ENCODE measurements at regions not wholly inside any gene's neighbourhood (a gene's known extent, or its start where the extent isn't known, plus 50 kb on each side); places are given as distances from the start of the nearest gene placed in this dataset.
"Not testable (repeated sequence)": the region's sequence is repeated elsewhere in the genome, so short reads cannot be mapped to it uniquely, and the experiment has no call there.

GRCh38 chr19:5290336-5291262 is 50.0 kb downstream of the PTPRS start:
- no peak for DNase-seq (ENCODE audit: low spot score)
- in situ Hi-C loops (cut with HindIII; ENCODE audit: low sequenced_read_pairs): no loop called here

DNA sequence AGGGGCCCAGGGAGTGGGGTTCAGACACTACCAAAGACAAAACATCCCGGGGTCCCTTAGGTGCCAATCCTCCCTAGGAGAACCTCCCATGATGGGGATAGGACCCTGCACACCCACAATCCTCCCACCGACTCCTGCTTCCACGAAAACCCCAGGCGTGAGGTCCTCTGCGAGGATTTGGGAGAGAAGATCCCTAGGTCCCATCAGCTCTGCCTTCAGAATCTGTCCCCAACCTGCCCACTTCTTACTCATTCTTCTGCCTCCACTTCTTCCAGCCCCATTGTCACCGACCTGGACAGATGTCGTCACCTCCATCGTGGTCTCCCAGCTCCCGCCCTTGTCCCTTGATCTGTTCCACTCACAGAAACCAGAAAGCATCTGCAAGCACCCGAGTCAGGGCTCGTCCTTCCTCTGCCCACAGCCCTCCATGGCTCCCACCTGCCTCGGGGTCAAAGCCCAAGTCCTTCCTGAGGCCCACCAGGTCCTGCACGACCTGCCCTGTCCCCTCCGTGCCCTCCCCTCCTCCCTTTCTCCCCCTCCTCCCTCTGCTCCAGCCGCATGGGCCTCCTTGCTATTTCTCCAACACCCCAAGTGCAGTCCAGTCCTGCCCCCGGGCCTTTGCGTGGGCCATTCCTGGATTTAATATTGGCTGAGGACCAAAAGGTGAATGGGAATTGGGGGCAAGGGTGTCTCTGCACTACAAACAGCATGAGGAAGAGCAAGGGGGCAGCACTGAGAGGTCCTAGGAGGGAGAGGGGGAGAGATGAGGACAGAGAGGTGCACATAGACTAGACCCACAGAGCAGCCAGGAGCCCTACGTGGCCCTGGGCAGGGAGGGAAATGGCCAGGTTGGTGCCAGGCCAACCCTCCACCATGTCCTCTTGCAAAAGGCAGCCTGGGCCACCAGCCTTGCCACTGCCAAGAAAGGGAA is 51.3 kb downstream of the PTPRS start:
- DNase-seq (ENCODE audit: low spot score): no peak

DNA sequence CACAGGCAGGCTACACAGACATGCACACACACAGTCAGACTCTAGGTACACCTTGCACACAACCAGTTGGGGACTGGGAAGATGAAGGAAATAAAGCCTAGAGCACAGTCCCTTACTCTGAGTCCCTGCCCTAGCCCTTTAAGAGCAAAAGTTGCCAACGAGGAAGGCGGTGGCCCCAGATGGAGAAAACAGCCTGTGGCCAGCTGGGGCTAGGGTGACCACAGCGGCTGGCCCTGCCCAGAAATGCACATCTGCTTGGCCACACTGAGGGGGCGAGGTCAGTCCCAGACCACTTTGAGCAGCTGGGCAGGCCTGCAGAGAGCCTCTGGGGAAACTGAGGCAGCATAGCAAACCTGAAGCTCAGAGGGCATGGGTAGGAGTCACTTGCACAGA is 52.3 kb downstream of the PTPRS start:
- DNase-seq (ENCODE audit: low spot score): no peak
- in situ Hi-C loops (cut with HindIII; ENCODE audit: low sequenced_read_pairs): no loop called here

More for the DNA sequence above, 51.3 kb downstream of the PTPRS start:
- in situ Hi-C loops (cut with HindIII; ENCODE audit: low sequenced_read_pairs): no loop called here

DNA sequence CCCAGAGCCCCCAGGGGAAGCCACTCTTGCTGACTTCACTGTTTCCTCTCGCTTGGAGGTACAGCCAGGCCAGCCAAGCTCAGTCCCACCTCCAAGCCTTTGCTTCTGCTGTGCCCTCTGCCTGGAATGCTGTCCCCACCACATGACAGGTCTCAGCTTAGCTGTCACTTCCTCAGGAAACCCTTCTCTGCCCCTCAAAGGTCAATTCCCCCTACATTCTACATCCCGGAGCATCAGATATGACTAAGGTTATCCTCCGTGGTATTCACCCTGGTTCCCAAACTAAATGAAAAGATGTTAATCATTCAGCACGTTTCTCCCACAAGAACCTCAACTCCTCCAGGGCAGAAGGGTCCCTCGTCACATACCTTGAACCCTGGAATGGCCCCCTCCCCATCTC is 53.5 kb downstream of the PTPRS start:
- in situ Hi-C loops (cut with HindIII; ENCODE audit: low sequenced_read_pairs): no loop called here
- no peak for DNase-seq (ENCODE audit: low spot score)

GRCh38 chr19:5286465-5287029 is 54.1 kb downstream of the PTPRS start:
- in situ Hi-C loops (cut with HindIII; ENCODE audit: low sequenced_read_pairs): no loop called here
- DNase-seq (ENCODE audit: low spot score): no peak

DNA sequence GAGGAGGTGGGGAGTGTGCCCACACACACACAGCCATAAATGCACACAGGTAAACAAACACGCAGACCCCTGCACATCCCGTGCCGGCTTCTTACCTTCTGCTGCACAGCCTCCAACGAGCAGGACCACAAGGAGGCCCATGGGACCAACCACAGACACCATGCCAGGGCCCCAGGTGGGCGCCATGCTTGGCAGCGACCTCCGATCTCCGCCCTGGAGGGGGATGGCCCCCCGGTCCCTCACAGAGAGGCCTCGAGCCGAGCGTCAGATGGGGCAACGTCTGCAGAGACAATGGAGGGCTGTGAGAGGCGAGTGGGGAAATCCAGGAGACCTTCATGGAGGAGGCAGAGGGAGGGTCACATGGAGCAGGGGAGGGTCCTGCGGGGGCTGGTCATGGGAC is 54.7 kb downstream of the PTPRS start:
- DNase-seq (ENCODE audit: low spot score): no peak
- in situ Hi-C loops (cut with HindIII; ENCODE audit: low sequenced_read_pairs): no loop called here

- in situ Hi-C loops (cut with HindIII; ENCODE audit: low sequenced_read_pairs): no loop called here
- no peak for DNase-seq (ENCODE audit: low spot score)
Measured at GRCh38 chr19:5285311-5285710, 55.3 kb downstream of the PTPRS start.

- DNase-seq (ENCODE audit: low spot score): no peak
- in situ Hi-C loops (cut with HindIII; ENCODE audit: low sequenced_read_pairs): no loop called here
Measured at GRCh38 chr19:5282901-5283300, 57.7 kb downstream of the PTPRS start.

DNA sequence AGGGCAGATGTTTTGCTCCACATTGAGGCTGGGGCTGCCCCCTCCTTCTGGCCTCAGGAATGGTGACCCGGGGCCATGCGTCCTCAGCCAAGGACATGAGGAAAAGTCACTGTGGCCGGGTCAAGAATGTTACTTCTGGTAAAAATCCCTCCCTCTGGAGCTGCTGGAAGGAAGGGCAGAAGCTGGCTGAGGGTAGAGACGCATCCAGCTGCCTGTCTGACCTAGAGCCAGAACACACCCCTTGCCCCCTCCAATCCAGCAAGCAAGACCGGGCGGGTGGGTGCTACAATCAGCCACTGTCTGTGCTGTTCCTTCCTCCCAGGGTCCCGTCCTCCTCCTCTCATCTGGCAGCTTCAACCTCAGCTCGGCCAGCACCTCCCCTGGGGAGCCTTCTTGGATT is 59.0 kb downstream of the PTPRS start:
- in situ Hi-C loops (cut with HindIII; ENCODE audit: low sequenced_read_pairs): no loop called here
- DNase-seq (ENCODE audit: low spot score): no peak

GRCh38 chr19:5275668-5276067 is 64.9 kb downstream of the PTPRS start:
- DNase-seq (ENCODE audit: low spot score); in situ Hi-C loops (cut with HindIII; ENCODE audit: low sequenced_read_pairs): not testable (repeated sequence)

DNA sequence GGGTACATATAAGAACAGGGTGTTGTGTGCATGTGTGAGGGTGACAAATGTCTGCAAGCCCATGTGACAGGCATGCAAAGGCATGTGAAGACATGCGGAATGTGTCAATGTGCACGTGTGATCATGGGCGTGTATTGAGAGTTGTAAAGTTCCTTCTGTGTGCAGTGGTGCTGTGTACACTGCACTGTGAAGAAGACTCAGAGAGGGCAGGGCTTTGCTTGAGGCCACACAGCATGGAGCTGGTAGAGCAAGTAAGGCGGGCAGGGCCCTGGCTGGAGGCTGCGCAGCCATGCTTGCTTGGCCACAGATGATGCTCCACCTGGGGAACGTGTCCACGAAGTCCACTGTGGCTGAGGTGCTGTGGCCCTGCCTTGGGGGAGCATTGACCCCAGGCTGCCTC is 66.8 kb downstream of the PTPRS start:
- no peak for DNase-seq (ENCODE audit: low spot score)
- in situ Hi-C loops (cut with HindIII; ENCODE audit: low sequenced_read_pairs): no loop called here

DNA sequence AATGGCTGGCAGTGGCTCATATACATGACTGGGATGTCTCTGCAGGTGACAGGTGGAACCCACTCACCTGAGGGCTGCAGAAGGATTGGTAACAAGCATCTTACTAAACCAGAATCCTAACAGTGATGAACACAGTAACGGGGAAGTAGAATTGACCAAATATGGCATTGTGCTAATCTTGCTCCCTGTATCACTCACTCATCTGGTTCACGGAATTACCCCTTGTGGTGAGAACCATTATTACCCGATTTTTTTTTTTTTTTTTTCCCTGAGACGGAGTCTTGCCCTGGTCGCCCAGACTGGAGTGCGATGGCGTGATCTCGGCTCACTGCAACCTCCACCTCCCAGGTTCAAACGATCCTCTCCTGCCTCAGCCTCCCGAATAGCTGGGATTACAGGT is 69.5 kb downstream of the PTPRS start:
- in situ Hi-C loops (cut with HindIII; ENCODE audit: low sequenced_read_pairs): no loop called here
- no peak for DNase-seq (ENCODE audit: low spot score)

DNA sequence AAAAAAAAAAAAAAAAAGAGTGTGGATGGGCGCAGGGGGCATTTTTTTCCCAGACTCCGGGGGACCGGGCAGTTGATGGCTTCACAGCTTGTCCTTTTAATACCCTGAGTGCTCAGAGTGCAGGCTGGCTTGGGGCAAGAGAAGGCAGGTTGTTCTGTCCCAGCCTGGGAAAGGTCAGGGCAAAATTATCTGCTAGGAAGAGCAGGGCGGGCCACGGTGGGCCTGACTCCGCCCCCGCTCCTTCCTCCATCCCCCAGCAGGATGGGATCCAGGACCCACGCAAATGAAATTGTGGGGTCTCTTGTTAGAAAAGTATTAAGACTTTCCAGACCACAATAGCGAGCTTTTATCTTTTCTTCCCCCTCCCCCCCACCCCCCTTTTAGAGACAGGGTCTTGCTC is 70.7 kb downstream of the PTPRS start:
- no peak for DNase-seq (ENCODE audit: low spot score)
- in situ Hi-C loops (cut with HindIII; ENCODE audit: low sequenced_read_pairs): no loop called here

- no peak for DNase-seq (ENCODE audit: low spot score)
- in situ Hi-C loops (cut with HindIII; ENCODE audit: low sequenced_read_pairs): no loop called here
Measured at GRCh38 chr19:5269279-5269678, 71.3 kb downstream of the PTPRS start.

DNA sequence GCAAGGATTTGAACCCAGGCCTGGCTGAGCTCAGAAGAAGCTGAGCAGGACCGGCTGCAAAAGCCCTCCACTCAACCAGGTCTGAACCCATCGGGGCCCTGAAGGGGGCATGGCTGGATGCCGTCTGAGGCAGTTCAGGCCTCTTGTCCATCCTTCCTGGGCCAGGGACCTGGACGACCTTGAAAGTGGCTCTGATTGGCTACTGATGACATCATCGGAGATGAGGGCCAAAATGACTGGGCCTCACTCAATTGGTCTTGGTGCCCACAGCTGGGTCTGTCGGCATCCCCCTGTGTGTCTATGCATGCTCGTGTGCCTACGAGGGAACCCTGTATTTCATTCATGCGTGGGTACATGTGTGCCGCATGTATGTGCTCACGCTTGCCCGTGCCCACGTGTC is 71.8 kb downstream of the PTPRS start:
- no peak for DNase-seq (ENCODE audit: low spot score)
- in situ Hi-C loops (cut with HindIII; ENCODE audit: low sequenced_read_pairs): no loop called here

DNA sequence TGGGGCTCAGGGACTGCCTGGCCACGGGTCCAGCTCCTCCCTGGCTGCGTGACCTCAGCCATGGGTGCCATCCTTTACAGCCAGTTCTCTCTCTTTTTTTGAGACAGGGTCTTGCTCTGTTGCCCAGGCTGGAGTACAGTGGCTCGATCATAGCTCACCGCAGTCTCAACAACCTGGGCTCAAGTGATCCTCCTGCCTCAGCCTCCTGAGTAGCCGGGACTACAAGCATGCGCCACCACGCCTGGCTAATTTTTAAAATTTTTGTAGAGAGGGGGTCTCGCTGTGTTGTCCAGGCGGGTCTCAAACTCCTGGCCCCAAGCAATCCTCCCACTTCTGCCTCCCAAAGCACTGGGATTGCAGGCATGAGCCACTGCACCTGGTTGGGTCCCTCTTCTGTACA is 75.4 kb downstream of the PTPRS start:
- in situ Hi-C loops (cut with HindIII; ENCODE audit: low sequenced_read_pairs): no loop called here
- no peak for DNase-seq (ENCODE audit: low spot score)

DNA sequence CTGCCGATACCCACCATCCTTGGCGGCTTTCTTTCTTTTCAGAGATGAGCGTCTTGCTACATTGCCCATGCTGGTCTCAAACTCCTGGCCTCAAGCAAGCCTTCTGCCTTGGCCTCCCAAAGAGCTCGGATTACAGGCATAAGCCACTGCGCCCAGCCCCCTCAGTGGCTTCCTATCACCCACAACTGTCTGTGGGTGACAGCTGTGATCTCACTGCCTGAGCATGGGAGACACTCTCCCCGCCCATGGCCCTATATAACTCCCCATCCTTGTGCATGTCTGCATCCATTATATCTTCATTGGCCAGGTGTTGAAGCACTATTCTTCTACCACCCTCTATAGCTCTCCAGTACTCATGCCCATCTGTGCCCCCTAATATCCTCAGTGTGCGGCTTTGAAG is 76.2 kb downstream of the PTPRS start:
- no peak for DNase-seq (ENCODE audit: low spot score)
- in situ Hi-C loops (cut with HindIII; ENCODE audit: low sequenced_read_pairs): no loop called here

- DNase-seq (ENCODE audit: low spot score): no peak
Measured at GRCh38 chr19:5263615-5264014, 77.0 kb downstream of the PTPRS start.

GRCh38 chr19:5262721-5263120 is 77.9 kb downstream of the PTPRS start:
- in situ Hi-C loops (cut with HindIII; ENCODE audit: low sequenced_read_pairs): no loop called here
- DNase-seq (ENCODE audit: low spot score): no peak

More at GRCh38 chr19:5263615-5264014, 77.0 kb downstream of the PTPRS start:
- in situ Hi-C loops (cut with HindIII; ENCODE audit: low sequenced_read_pairs): no loop called here

All from G401 (cell line).